ENCODE measurements at regions not wholly inside any gene's neighbourhood (a gene's known extent, or its start where the extent isn't known, plus 50 kb on each side); places are given as distances from the start of the nearest gene placed in this dataset.
"Not testable (repeated sequence)": the region's sequence is repeated elsewhere in the genome, so short reads cannot be mapped to it uniquely, and the experiment has no call there.

- H3K4me3 ChIP-seq (ENCODE audit: low read depth, low read length); in situ Hi-C loops (cut with HindIII; ENCODE audit: low sequenced_read_pairs); DNase-seq (ENCODE audit: low read depth): not testable (repeated sequence)
Observed at GRCh38 chr5:177891547-177892356, 104.3 kb downstream of the PROP1 start.

GRCh38 chr5:177883295-177883694, 100.6 kb upstream of the FAM153A start:
- H3K4me3 ChIP-seq (ENCODE audit: low read depth, low read length); in situ Hi-C loops (cut with HindIII; ENCODE audit: low sequenced_read_pairs); DNase-seq (ENCODE audit: low read depth): not testable (repeated sequence)

GRCh38 chr5:177875900-177876238, 93.2 kb upstream of the FAM153A start:
- DNase-seq (ENCODE audit: low read depth); in situ Hi-C loops (cut with HindIII; ENCODE audit: low sequenced_read_pairs): not testable (repeated sequence)
- H3K4me3 ChIP-seq (ENCODE audit: low read depth, low read length): peak overlapping the region; percentile 32

- DNase-seq (ENCODE audit: low read depth); in situ Hi-C loops (cut with HindIII; ENCODE audit: low sequenced_read_pairs); H3K4me3 ChIP-seq (ENCODE audit: low read depth, low read length): not testable (repeated sequence)
Observed at GRCh38 chr5:177875013-177875899, 92.6 kb upstream of the FAM153A start.

GRCh38 chr5:177863822-177864446, 81.2 kb upstream of the FAM153A start:
- DNase-seq (ENCODE audit: low read depth); in situ Hi-C loops (cut with HindIII; ENCODE audit: low sequenced_read_pairs): not testable (repeated sequence)

GRCh38 chr5:177857642-177858200, 75.0 kb upstream of the FAM153A start:
- in situ Hi-C loops (cut with HindIII; ENCODE audit: low sequenced_read_pairs); DNase-seq (ENCODE audit: low read depth); H3K4me3 ChIP-seq (ENCODE audit: low read depth, low read length): not testable (repeated sequence)

More at GRCh38 chr5:177863822-177864446, 81.2 kb upstream of the FAM153A start:
- not testable (repeated sequence) for H3K4me3 ChIP-seq (ENCODE audit: low read depth, low read length)

- in situ Hi-C loops (cut with HindIII; ENCODE audit: low sequenced_read_pairs); DNase-seq (ENCODE audit: low read depth); H3K4me3 ChIP-seq (ENCODE audit: low read depth, low read length): not testable (repeated sequence)
Observed at GRCh38 chr5:177856474-177856873, 73.8 kb upstream of the FAM153A start.

GRCh38 chr5:177847914-177848313, 65.2 kb upstream of the FAM153A start:
- in situ Hi-C loops (cut with HindIII; ENCODE audit: low sequenced_read_pairs); DNase-seq (ENCODE audit: low read depth); H3K4me3 ChIP-seq (ENCODE audit: low read depth, low read length): not testable (repeated sequence)

- H3K4me3 ChIP-seq (ENCODE audit: low read depth, low read length); DNase-seq (ENCODE audit: low read depth); in situ Hi-C loops (cut with HindIII; ENCODE audit: low sequenced_read_pairs): not testable (repeated sequence)
Observed at GRCh38 chr5:177846598-177846997, 63.9 kb upstream of the FAM153A start.

GRCh38 chr5:177845906-177846305, 63.2 kb upstream of the FAM153A start:
- DNase-seq (ENCODE audit: low read depth); H3K4me3 ChIP-seq (ENCODE audit: low read depth, low read length); in situ Hi-C loops (cut with HindIII; ENCODE audit: low sequenced_read_pairs): not testable (repeated sequence)

- H3K4me3 ChIP-seq (ENCODE audit: low read depth, low read length); in situ Hi-C loops (cut with HindIII; ENCODE audit: low sequenced_read_pairs); DNase-seq (ENCODE audit: low read depth): not testable (repeated sequence)
Observed at GRCh38 chr5:177836191-177836590, 53.5 kb upstream of the FAM153A start.
